Stimulated activated CD8-positive, alpha-beta memory T cell treated with anti-CD3 and anti-CD28 coated beads, Interleukin-15, amount 100 ng/mL, for 48 hours (primary cell): ENCODE measurements at regions not wholly inside any gene's neighbourhood (a gene's known extent, or its start where the extent isn't known, plus 50 kb on each side); places are given as distances from the start of the nearest gene placed in this dataset.
"Not testable (repeated sequence)": the region's sequence is repeated elsewhere in the genome, so short reads cannot be mapped to it uniquely, and the experiment has no call there.

Experiments
- DNase-seq, 2 donors: peaks; one replicate each; pipeline ENCODE4 v3.0.0-alpha.2; 2020; ENCODE audit warnings: low read depth in 2 of 2

GRCh38 chr9:107809871-107810460 lies 320.4 kb upstream of the KLF4 start:
- no peak for DNase-seq

- DNase-seq: no peak
These were observed 317.6 kb upstream of the KLF4 start for GRCh38 chr9:107807183-107807582.

- no peak for DNase-seq
These were observed 315.6 kb upstream of the KLF4 start for GRCh38 chr9:107805201-107805600.

- DNase-seq: no peak
These were observed 304.7 kb upstream of the KLF4 start for GRCh38 chr9:107794259-107794658.

- no peak for DNase-seq
These were observed 304.0 kb upstream of the KLF4 start for GRCh38 chr9:107793541-107793940.

- no peak for DNase-seq
These were observed 303.0 kb upstream of the KLF4 start for GRCh38 chr9:107792596-107792995.

GRCh38 chr9:107792006-107792405 lies 302.4 kb upstream of the KLF4 start:
- DNase-seq: no peak

- no peak for DNase-seq
These were observed 299.6 kb upstream of the KLF4 start for GRCh38 chr9:107789001-107789700.

GRCh38 chr9:107786561-107786960 lies 297.0 kb upstream of the KLF4 start:
- DNase-seq: no peak

- DNase-seq: no peak
These were observed 294.8 kb upstream of the KLF4 start for GRCh38 chr9:107784235-107784958.

- no peak for DNase-seq
These were observed 293.2 kb upstream of the KLF4 start for GRCh38 chr9:107782789-107783188.

- DNase-seq: no peak
These were observed 292.8 kb upstream of the KLF4 start for GRCh38 chr9:107782381-107782780.

GRCh38 chr9:107780960-107781359 lies 291.4 kb upstream of the KLF4 start:
- DNase-seq: no peak

GRCh38 chr9:107779731-107780130 lies 290.2 kb upstream of the KLF4 start:
- no peak for DNase-seq

GRCh38 chr9:107778661-107779060 lies 289.1 kb upstream of the KLF4 start:
- DNase-seq: no peak

- not testable (repeated sequence) for DNase-seq
These were observed 284.5 kb upstream of the KLF4 start for GRCh38 chr9:107774099-107774498.

GRCh38 chr9:107772988-107773387 lies 283.4 kb upstream of the KLF4 start:
- DNase-seq: no peak

GRCh38 chr9:107770716-107771115 lies 281.1 kb upstream of the KLF4 start:
- no peak for DNase-seq

- DNase-seq: no peak
These were observed 278.7 kb upstream of the KLF4 start for GRCh38 chr9:107768224-107768623.

GRCh38 chr9:107767711-107768110 lies 278.1 kb upstream of the KLF4 start:
- DNase-seq: no peak

GRCh38 chr9:107763469-107763868 lies 273.9 kb upstream of the KLF4 start:
- DNase-seq: not testable (repeated sequence)

GRCh38 chr9:107761307-107761706 lies 271.7 kb upstream of the KLF4 start:
- DNase-seq: no peak
